Ectodermal cell (in vitro differentiated cells): ENCODE measurements at regions not wholly inside any gene's neighbourhood (a gene's known extent, or its start where the extent isn't known, plus 50 kb on each side); places are given as distances from the start of the nearest gene placed in this dataset.

Experiments used
- H3K27ac ChIP-seq: 2 replicates; pipeline ENCODE4 v1.7.0; 2013; ENCODE audit warnings: mild to moderate bottlenecking, low read depth, low read length; ENCODE audit not compliant: insufficient read depth, poor library complexity, severe bottlenecking
- H3K27me3 ChIP-seq: 2 replicates; pipeline ENCODE4 v1.7.0; 2013; ENCODE audit warnings: mild to moderate bottlenecking, low read length; ENCODE audit not compliant: insufficient read depth, control insufficient read depth, poor library complexity, severe bottlenecking
- H3K36me3 ChIP-seq: one replicate; pipeline ENCODE4 v1.7.0; 2013; ENCODE audit warnings: low read length; ENCODE audit not compliant: control insufficient read depth, insufficient read depth
- H3K4me1 ChIP-seq: one replicate; pipeline ENCODE4 v1.7.0; 2013; ENCODE audit warnings: low read length; ENCODE audit not compliant: control insufficient read depth, insufficient read depth
- H3K4me3 ChIP-seq: 2 replicates; pipeline ENCODE4 v1.7.0; 2013; ENCODE audit warnings: low read depth, low read length, control low read depth; ENCODE audit not compliant: insufficient read depth
- H3K9me3 ChIP-seq: 2 replicates; pipeline ENCODE4 v1.7.0; 2013; ENCODE audit warnings: mild to moderate bottlenecking, low read length, moderate library complexity; ENCODE audit not compliant: control insufficient read depth
- WGBS, 2 experiments: methylation state at CpG; one replicate each; pipeline ENCODE4 v1.1.7; 2013; ENCODE audit warnings: missing lambda C conversion rate in 2 of 2; 5-methylcytosine and 5-hydroxymethylcytosine counted together

DNA sequence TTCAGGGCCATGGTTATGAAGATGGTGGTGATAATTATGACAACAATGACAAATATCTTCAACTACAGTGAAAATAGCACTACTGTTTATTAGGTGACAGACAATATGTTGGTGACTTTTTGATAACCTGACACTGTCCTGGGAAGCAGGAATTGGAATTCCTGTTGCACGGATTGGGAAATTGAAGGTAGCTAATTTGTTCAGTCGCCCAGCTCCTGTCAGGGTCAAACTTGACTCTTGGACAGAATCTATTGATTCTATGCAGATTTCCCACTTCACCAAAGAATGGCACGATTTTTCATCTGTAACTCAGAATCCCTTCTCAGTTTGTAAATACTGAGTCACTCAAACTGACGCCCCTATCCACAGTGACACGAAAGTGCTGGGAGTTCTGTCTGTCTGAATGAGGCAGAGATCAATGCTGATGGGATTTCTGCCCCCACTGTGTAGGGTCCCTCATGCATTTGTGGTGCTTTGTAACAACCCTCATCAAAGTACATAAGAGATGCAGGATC, 779.5 kb upstream of the ID2 start:
- H3K36me3 ChIP-seq, result no peaks in the 10 kb centered on the region
- no peaks in the 10 kb centered on the region for H3K4me1 ChIP-seq
- H3K27ac ChIP-seq, result no peak overlapping the region
- H3K4me3 ChIP-seq, result no peak overlapping the region
- WGBS, 2 experiments, result 90 to 97% methylated on average over 5 of the region's 5 CpGs
- H3K9me3 ChIP-seq, result no peaks in the 10 kb centered on the region
- H3K27me3 ChIP-seq, result peaks cover 5% of the 10 kb centered on the region

GRCh38 chr2:7904319-7904718, 777.5 kb upstream of the ID2 start:
- no peak overlapping the region for H3K27ac ChIP-seq
- 93 to 95% methylated on average over 3 of the region's 3 CpGs for WGBS, 2 experiments

GRCh38 chr2:7905756-7906155, 776.1 kb upstream of the ID2 start:
- H3K4me3 ChIP-seq, result no peak overlapping the region
- WGBS, 2 experiments, result 96% methylated on average over 12 of the region's 12 CpGs
- H3K36me3 ChIP-seq, result no peaks in the 10 kb centered on the region
- no peak overlapping the region for H3K27ac ChIP-seq
- no peaks in the 10 kb centered on the region for H3K9me3 ChIP-seq
- H3K4me1 ChIP-seq, result no peaks in the 10 kb centered on the region
- H3K27me3 ChIP-seq, result no peaks in the 10 kb centered on the region

More at GRCh38 chr2:7904319-7904718, 777.5 kb upstream of the ID2 start:
- H3K4me3 ChIP-seq, result no peak overlapping the region
- H3K4me1 ChIP-seq, result no peaks in the 10 kb centered on the region
- no peaks in the 10 kb centered on the region for H3K27me3 ChIP-seq
- no peaks in the 10 kb centered on the region for H3K36me3 ChIP-seq
- H3K9me3 ChIP-seq, result no peaks in the 10 kb centered on the region

GRCh38 chr2:7906431-7906830, 775.4 kb upstream of the ID2 start:
- 59 to 70% methylated on average over 4 to 6 of the region's 6 CpGs for WGBS, 2 experiments
- no peak overlapping the region for H3K4me3 ChIP-seq
- H3K27me3 ChIP-seq, result no peaks in the 10 kb centered on the region
- no peak overlapping the region for H3K27ac ChIP-seq
- no peaks in the 10 kb centered on the region for H3K9me3 ChIP-seq
- H3K36me3 ChIP-seq, result no peaks in the 10 kb centered on the region
- H3K4me1 ChIP-seq, result no peaks in the 10 kb centered on the region

GRCh38 chr2:7907041-7907440, 774.8 kb upstream of the ID2 start:
- Histone ChIP-seq H3K27me3 (no peaks in the 10 kb centered on the region), H3K36me3 (no peaks in the 10 kb centered on the region), H3K4me3 (no peak overlapping the region), H3K27ac (no peak overlapping the region), H3K4me1 (no peaks in the 10 kb centered on the region), H3K9me3 (no peaks in the 10 kb centered on the region)
- WGBS, 2 experiments, result 95 to 96% methylated on average over 11 of the region's 11 CpGs

DNA sequence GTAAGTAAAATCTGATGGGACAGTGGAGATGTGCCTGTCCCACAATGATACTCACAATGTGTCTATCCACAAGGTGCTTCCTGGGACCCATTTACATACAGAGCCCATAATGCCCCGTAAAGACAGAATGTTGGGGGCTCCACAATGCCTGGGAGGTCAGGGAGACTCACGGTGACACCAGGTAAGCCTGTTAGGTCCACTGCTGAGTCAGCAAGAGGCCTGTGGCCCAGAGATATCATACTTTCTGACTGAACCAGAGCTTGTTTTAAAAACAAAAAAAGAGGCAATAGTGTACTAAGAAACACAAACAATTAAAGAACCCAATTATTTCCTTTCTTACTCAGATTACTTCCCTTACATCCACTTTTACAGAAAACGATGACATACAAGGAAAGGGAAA, 771.1 kb upstream of the ID2 start:
- H3K36me3 ChIP-seq, result no peaks in the 10 kb centered on the region
- WGBS, 2 experiments, result 93 to 97% methylated on average over 2 to 3 of the region's 3 CpGs
- no peak overlapping the region for H3K27ac ChIP-seq
- H3K4me3 ChIP-seq, result no peak overlapping the region
- H3K27me3 ChIP-seq, result no peaks in the 10 kb centered on the region
- H3K9me3 ChIP-seq, result no peaks in the 10 kb centered on the region
- H3K4me1 ChIP-seq, result no peaks in the 10 kb centered on the region

- H3K36me3 ChIP-seq, result no peaks in the 10 kb centered on the region
- H3K27ac ChIP-seq, result no peak overlapping the region
- no peaks in the 10 kb centered on the region for H3K27me3 ChIP-seq
- no peak overlapping the region for H3K4me3 ChIP-seq
- 100% methylated on average over 1 of the region's 2 CpGs; no CpG with 5 or more reads in 1 of the 2 experiments for WGBS, 2 experiments
- no peaks in the 10 kb centered on the region for H3K4me1 ChIP-seq
- no peaks in the 10 kb centered on the region for H3K9me3 ChIP-seq
These were observed 770.7 kb upstream of the ID2 start for GRCh38 chr2:7911196-7911595.

DNA sequence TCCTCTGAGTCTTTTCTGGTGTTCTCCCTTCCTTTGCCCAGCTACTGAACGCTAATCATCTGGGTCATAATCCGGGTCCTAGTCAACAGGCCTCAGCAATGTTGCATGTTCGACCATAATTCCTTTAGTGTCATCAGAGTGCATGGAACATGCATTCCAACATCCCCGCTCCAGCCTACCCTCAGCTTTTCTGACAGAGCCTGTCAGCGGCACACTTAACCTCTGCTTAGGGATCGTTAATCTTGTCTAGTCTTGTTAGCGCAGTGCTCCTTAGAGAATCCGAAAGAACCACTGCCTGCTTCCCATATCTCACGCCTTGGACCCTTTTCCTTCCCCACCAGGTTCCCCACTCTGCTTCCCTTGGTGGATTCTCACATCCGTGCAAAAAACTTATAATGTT, 767.9 kb upstream of the ID2 start:
- no peaks in the 10 kb centered on the region for H3K9me3 ChIP-seq
- no peaks in the 10 kb centered on the region for H3K36me3 ChIP-seq
- H3K27me3 ChIP-seq, result no peaks in the 10 kb centered on the region
- WGBS, 2 experiments, result 85 to 90% methylated on average over 10 of the region's 10 CpGs
- H3K27ac ChIP-seq, result no peak overlapping the region
- H3K4me1 ChIP-seq, result no peaks in the 10 kb centered on the region
- no peak overlapping the region for H3K4me3 ChIP-seq

DNA sequence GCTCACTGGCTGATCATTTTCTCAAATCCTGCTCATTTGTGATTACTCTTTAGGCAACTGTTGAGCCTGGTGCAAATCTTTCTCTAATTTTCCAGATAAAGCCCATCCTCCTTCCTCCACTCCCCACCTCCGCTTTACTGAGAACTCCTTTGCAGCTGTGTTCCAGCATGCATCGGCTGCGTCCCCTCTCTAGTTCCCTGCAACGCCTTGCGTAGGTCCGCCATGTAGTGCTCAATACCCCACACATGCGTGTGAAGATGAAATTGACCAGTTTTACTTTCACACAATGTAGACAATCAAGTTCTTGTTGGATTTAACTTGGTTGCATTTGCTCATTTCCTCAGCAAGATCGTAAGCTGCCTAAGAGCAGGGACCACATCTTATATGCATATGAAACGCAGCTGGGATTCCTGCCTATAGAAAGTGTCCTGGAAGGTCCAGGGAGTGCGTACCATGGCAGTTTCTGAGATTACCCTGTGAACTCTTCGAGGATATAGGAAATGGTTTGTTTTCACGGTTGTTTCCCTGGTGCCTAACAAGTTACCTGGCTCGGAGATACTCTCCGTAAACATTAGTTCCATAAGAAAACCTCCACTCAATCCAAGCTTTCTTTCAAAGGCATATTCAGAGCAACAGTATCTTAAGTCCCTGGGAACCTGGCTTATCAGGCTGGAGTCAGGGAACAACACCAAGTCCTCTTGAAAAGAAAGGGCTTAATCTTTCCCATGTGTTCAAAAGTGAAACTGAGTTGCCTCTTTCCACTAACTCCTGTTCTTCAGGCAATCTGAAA, 766.4 kb upstream of the ID2 start:
- no peaks in the 10 kb centered on the region for H3K9me3 ChIP-seq
- WGBS, 2 experiments, result 90 to 91% methylated on average over 14 of the region's 14 CpGs
- H3K36me3 ChIP-seq, result no peaks in the 10 kb centered on the region
- no peak overlapping the region for H3K4me3 ChIP-seq
- no peaks in the 10 kb centered on the region for H3K4me1 ChIP-seq
- H3K27me3 ChIP-seq, result no peaks in the 10 kb centered on the region
- H3K27ac ChIP-seq, result no peak overlapping the region

DNA sequence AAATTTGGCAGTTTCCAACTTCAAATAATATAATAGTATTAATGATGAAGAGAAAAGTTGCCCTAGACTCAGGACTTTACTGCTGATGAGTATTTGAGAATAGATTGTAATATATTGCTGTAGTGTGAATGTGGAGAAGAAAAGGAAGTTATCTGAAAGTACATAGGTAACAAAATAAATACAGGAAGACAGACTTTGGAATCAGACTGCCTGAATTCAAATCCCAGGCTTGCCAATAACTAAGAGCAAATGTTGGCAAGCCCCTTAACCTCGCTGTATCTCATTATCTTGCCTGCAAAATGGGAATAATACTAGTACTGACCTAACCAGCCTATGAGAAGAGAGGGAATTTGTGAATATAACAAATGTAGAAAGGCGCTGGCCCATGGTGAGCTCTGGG, 765.2 kb upstream of the ID2 start:
- WGBS, 2 experiments, result 92 to 95% methylated on average over 2 of the region's 2 CpGs
- Histone ChIP-seq H3K9me3 (no peaks in the 10 kb centered on the region), H3K27ac (no peak overlapping the region), H3K36me3 (no peaks in the 10 kb centered on the region), H3K4me3 (no peak overlapping the region), H3K4me1 (no peaks in the 10 kb centered on the region), H3K27me3 (no peaks in the 10 kb centered on the region)
